SK-N-SH treated with all-trans-retinoic acid at 6 μM for 48 hours (cell line): ENCODE measurements at regions not wholly inside any gene's neighbourhood (a gene's known extent, or its start where the extent isn't known, plus 50 kb on each side); places are given as distances from the start of the nearest gene placed in this dataset.
"Not testable (repeated sequence)": the region's sequence is repeated elsewhere in the genome, so short reads cannot be mapped to it uniquely, and the experiment has no call there.

ENCODE experiments used
- ARNTL ChIP-seq: fragments of 450-650 bp; formaldehyde crosslinking; IDR thresholded peaks from 2 replicates; pipeline ENCODE4 v1.5.0; 2020; ENCODE audit warnings: low read depth, mild to moderate bottlenecking, moderate library complexity, borderline replicate concordance
- BACH2 ChIP-seq: fragments of 250-450 bp; sonication (Bioruptor Pico); IDR thresholded peaks from 2 replicates; pipeline ENCODE4 v1.9.0; 2021; ENCODE audit warnings: mild to moderate bottlenecking, borderline replicate concordance
- ESRRG ChIP-seq: fragments of 250-450 bp; sonication (Bioruptor Pico); IDR thresholded peaks from 2 replicates; pipeline ENCODE4 v1.6.1; 2021; ENCODE audit warnings: mild to moderate bottlenecking
- GLIS3 ChIP-seq: fragments of 250-450 bp; sonication (Bioruptor Pico); IDR thresholded peaks from 2 replicates; pipeline ENCODE4 v1.5.0; 2020; ENCODE audit warnings: mild to moderate bottlenecking, moderate library complexity
- RARB ChIP-seq: fragments of 250-450 bp; sonication (Bioruptor Pico); IDR thresholded peaks from 2 replicates; pipeline ENCODE4 v1.8.0; 2021; ENCODE audit warnings: mild to moderate bottlenecking, moderate library complexity
- SNAI2 ChIP-seq: fragments of 250-450 bp; sonication (Bioruptor Pico); IDR thresholded peaks from 2 replicates; pipeline ENCODE4 v1.5.0; 2020; ENCODE audit warnings: mild to moderate bottlenecking, moderate library complexity
- TCF4 ChIP-seq: fragments of 250-450 bp; sonication (Bioruptor Pico); IDR thresholded peaks from 2 replicates; pipeline ENCODE4 v1.8.0; 2021; ENCODE audit warnings: mild to moderate bottlenecking, moderate library complexity, borderline replicate concordance
- TOX ChIP-seq: fragments of 250-450 bp; sonication (Bioruptor Pico); IDR thresholded peaks from 2 replicates; pipeline ENCODE4 v1.8.0; 2021; ENCODE audit warnings: mild to moderate bottlenecking, moderate library complexity, borderline replicate concordance
- ZFP30 ChIP-seq: fragments of 450-650 bp; formaldehyde crosslinking; IDR thresholded peaks from 2 replicates; pipeline ENCODE4 v1.5.0; 2022; ENCODE audit warnings: mild to moderate bottlenecking, moderate library complexity
- ZNF70 ChIP-seq: fragments of 450-650 bp; formaldehyde crosslinking; IDR thresholded peaks from 2 replicates; pipeline ENCODE4 v1.5.0; 2020; ENCODE audit warnings: mild to moderate bottlenecking, moderate library complexity
- ZNF8 ChIP-seq: fragments of 450-650 bp; formaldehyde crosslinking; IDR thresholded peaks from 2 replicates; pipeline ENCODE4 v1.5.0; 2020; ENCODE audit warnings: mild to moderate bottlenecking, moderate library complexity
- TF ChIP-seq, protein P1 (sequence below): fragments of 250-450 bp; sonication (Bioruptor Pico); IDR thresholded peaks from 2 replicates; pipeline ENCODE4 v1.8.0; 2021; ENCODE audit warnings: low read depth, mild to moderate bottlenecking, moderate library complexity, borderline replicate concordance
- TF ChIP-seq, protein P2 (sequence below): fragments of 250-450 bp; sonication (Bioruptor Pico); IDR thresholded peaks from 2 replicates; pipeline ENCODE4 v1.8.0; 2020; ENCODE audit warnings: mild to moderate bottlenecking, moderate library complexity, borderline replicate concordance
- TF ChIP-seq, protein P3 (sequence below): fragments of 250-450 bp; sonication (Bioruptor Pico); IDR thresholded peaks from 2 replicates; pipeline ENCODE4 v1.5.1; 2020; ENCODE audit warnings: low read depth, mild to moderate bottlenecking, moderate library complexity

DNA sequence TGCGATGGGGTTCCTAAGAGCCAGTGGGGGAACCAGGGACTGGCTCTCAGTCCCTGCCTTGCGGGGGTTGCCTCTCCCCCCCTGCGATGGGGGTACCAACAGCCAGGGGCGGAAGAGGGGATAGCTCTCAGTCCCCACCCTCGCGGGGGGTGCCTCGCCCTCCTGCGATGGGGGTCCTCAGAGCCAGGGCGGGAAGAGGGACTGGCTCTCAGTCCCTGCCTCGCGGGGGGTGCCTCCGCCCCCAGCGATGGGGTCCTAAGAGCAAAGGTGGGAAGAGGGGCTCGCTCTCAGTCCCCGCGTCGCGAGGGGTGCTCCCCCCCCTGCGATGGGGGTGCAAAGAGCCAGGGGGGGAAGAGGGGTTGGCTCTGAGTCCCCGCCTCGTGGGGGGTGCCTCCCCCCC lies 162.0 kb downstream of the ATP6V0E2 start:
- not testable (repeated sequence) for TF ChIP-seq ZNF70 (CRISPR knock-in tag); ARNTL; BACH2 (CRISPR knock-in tag); ZFP30 (CRISPR knock-in tag); RARB; ESRRG (CRISPR knock-in tag); SNAI2 (CRISPR knock-in tag); GLIS3; TOX (CRISPR knock-in tag); TCF4 (CRISPR knock-in tag); ZNF8 (CRISPR knock-in tag)
- TF ChIP-seq, protein P1, sequence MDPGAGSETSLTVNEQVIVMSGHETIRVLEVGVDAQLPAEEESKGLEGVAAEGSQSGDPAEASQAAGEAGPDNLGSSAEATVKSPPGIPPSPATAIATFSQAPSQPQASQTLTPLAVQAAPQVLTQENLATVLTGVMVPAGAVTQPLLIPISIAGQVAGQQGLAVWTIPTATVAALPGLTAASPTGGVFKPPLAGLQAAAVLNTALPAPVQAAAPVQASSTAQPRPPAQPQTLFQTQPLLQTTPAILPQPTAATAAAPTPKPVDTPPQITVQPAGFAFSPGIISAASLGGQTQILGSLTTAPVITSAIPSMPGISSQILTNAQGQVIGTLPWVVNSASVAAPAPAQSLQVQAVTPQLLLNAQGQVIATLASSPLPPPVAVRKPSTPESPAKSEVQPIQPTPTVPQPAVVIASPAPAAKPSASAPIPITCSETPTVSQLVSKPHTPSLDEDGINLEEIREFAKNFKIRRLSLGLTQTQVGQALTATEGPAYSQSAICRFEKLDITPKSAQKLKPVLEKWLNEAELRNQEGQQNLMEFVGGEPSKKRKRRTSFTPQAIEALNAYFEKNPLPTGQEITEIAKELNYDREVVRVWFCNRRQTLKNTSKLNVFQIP (CRISPR knock-in tag): not testable (repeated sequence)
- TF ChIP-seq, protein P2, sequence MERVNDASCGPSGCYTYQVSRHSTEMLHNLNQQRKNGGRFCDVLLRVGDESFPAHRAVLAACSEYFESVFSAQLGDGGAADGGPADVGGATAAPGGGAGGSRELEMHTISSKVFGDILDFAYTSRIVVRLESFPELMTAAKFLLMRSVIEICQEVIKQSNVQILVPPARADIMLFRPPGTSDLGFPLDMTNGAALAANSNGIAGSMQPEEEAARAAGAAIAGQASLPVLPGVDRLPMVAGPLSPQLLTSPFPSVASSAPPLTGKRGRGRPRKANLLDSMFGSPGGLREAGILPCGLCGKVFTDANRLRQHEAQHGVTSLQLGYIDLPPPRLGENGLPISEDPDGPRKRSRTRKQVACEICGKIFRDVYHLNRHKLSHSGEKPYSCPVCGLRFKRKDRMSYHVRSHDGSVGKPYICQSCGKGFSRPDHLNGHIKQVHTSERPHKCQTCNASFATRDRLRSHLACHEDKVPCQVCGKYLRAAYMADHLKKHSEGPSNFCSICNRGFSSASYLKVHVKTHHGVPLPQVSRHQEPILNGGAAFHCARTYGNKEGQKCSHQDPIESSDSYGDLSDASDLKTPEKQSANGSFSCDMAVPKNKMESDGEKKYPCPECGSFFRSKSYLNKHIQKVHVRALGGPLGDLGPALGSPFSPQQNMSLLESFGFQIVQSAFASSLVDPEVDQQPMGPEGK (CRISPR knock-in tag): not testable (repeated sequence)
- TF ChIP-seq, protein P3, sequence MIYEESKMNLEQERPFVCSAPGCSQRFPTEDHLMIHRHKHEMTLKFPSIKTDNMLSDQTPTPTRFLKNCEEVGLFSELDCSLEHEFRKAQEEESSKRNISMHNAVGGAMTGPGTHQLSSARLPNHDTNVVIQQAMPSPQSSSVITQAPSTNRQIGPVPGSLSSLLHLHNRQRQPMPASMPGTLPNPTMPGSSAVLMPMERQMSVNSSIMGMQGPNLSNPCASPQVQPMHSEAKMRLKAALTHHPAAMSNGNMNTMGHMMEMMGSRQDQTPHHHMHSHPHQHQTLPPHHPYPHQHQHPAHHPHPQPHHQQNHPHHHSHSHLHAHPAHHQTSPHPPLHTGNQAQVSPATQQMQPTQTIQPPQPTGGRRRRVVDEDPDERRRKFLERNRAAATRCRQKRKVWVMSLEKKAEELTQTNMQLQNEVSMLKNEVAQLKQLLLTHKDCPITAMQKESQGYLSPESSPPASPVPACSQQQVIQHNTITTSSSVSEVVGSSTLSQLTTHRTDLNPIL: not testable (repeated sequence)
